ENCODE measurements at regions not wholly inside any gene's neighbourhood (a gene's known extent, or its start where the extent isn't known, plus 50 kb on each side); places are given as distances from the start of the nearest gene placed in this dataset.
"Not testable (repeated sequence)": the region's sequence is repeated elsewhere in the genome, so short reads cannot be mapped to it uniquely, and the experiment has no call there.

- no peaks in the 10 kb centered on the region for H3K27me3 ChIP-seq (ENCODE audit: insufficient read depth, insufficient read length)
- H3K4me3 ChIP-seq (ENCODE audit: insufficient read length, low read depth): no peak overlapping the region
- no peak for DNase-seq (ENCODE audit: low read depth, low spot score)
- H3K36me3 ChIP-seq (ENCODE audit: insufficient read depth, insufficient read length, low read length): no peaks in the 10 kb centered on the region
- H3K9ac ChIP-seq (ENCODE audit: insufficient read length, low read depth): no peak overlapping the region
- H3K4me1 ChIP-seq (ENCODE audit: insufficient read depth, insufficient read length): no peaks in the 10 kb centered on the region
- peaks cover 8% of the 10 kb centered on the region; the same call in 1 of the 2 replicates for H3K9me3 ChIP-seq (ENCODE audit: insufficient read depth, low read length)
- TF ChIP-seq ZNF274 (IDR thresholded peaks at IDR 0.05; ENCODE audit: low read depth, low read length) (no peak), YY1 (IDR thresholded peaks at IDR 0.05; ENCODE audit: insufficient read depth, insufficient read length) (no peak), SUZ12 (IDR thresholded peaks at IDR 0.05; ENCODE audit: extremely low read depth, insufficient read depth, insufficient read length) (no peak)
Observed at GRCh38 chr12:83954071-83954789, 958.4 kb downstream of the SLC6A15 start.

GRCh38 chr12:83945871-83946270 is 966.7 kb downstream of the SLC6A15 start:
- DNase-seq (ENCODE audit: low read depth, low spot score): no peak
- TF ChIP-seq YY1 (IDR thresholded peaks at IDR 0.05; ENCODE audit: insufficient read depth, insufficient read length) (no peak), SUZ12 (IDR thresholded peaks at IDR 0.05; ENCODE audit: extremely low read depth, insufficient read depth, insufficient read length) (no peak), ZNF274 (IDR thresholded peaks at IDR 0.05; ENCODE audit: low read depth, low read length) (no peak)

GRCh38 chr12:83939718-83940117 is 972.9 kb downstream of the SLC6A15 start:
- H3K36me3 ChIP-seq (ENCODE audit: insufficient read depth, insufficient read length, low read length): no peaks in the 10 kb centered on the region
- H3K9ac ChIP-seq (ENCODE audit: insufficient read length, low read depth): no peak overlapping the region
- TF ChIP-seq ZNF274 (IDR thresholded peaks at IDR 0.05; ENCODE audit: low read depth, low read length): no peak
- TF ChIP-seq SUZ12 (IDR thresholded peaks at IDR 0.05; ENCODE audit: extremely low read depth, insufficient read depth, insufficient read length): no peak
- no peak for TF ChIP-seq YY1 (IDR thresholded peaks at IDR 0.05; ENCODE audit: insufficient read depth, insufficient read length)

More at GRCh38 chr12:83945871-83946270, 966.7 kb downstream of the SLC6A15 start:
- Histone ChIP-seq H3K27me3 (ENCODE audit: insufficient read depth, insufficient read length) (no peaks in the 10 kb centered on the region), H3K4me1 (ENCODE audit: insufficient read depth, insufficient read length) (no peaks in the 10 kb centered on the region), H3K9me3 (ENCODE audit: insufficient read depth, low read length) (peaks cover 3% of the 10 kb centered on the region; the same call in 1 of the 2 replicates), H3K36me3 (ENCODE audit: insufficient read depth, insufficient read length, low read length) (no peaks in the 10 kb centered on the region), H3K4me3 (ENCODE audit: insufficient read length, low read depth) (no peak overlapping the region), H3K9ac (ENCODE audit: insufficient read length, low read depth) (no peak overlapping the region)

GRCh38 chr12:83933615-83934014 is 979.0 kb downstream of the SLC6A15 start:
- DNase-seq (ENCODE audit: low read depth, low spot score): no peak
- H3K4me3 ChIP-seq (ENCODE audit: insufficient read length, low read depth): no peak overlapping the region

More at GRCh38 chr12:83939718-83940117, 972.9 kb downstream of the SLC6A15 start:
- DNase-seq (ENCODE audit: low read depth, low spot score): no peak
- Histone ChIP-seq H3K27me3 (ENCODE audit: insufficient read depth, insufficient read length) (no peaks in the 10 kb centered on the region), H3K4me1 (ENCODE audit: insufficient read depth, insufficient read length) (no peaks in the 10 kb centered on the region), H3K9me3 (ENCODE audit: insufficient read depth, low read length) (no peaks in the 10 kb centered on the region), H3K4me3 (ENCODE audit: insufficient read length, low read depth) (no peak overlapping the region)

GRCh38 chr12:83932011-83932410 is 980.6 kb downstream of the SLC6A15 start:
- Histone ChIP-seq H3K36me3 (ENCODE audit: insufficient read depth, insufficient read length, low read length) (no peaks in the 10 kb centered on the region), H3K4me1 (ENCODE audit: insufficient read depth, insufficient read length) (no peaks in the 10 kb centered on the region), H3K27me3 (ENCODE audit: insufficient read depth, insufficient read length) (no peaks in the 10 kb centered on the region), H3K9ac (ENCODE audit: insufficient read length, low read depth) (no peak overlapping the region), H3K4me3 (ENCODE audit: insufficient read length, low read depth) (no peak overlapping the region), H3K9me3 (ENCODE audit: insufficient read depth, low read length) (peaks cover 4% of the 10 kb centered on the region; the same call in 1 of the 2 replicates)
- DNase-seq (ENCODE audit: low read depth, low spot score): no peak
- no peak for TF ChIP-seq SUZ12 (IDR thresholded peaks at IDR 0.05; ENCODE audit: extremely low read depth, insufficient read depth, insufficient read length)
- no peak for TF ChIP-seq YY1 (IDR thresholded peaks at IDR 0.05; ENCODE audit: insufficient read depth, insufficient read length)
- no peak for TF ChIP-seq ZNF274 (IDR thresholded peaks at IDR 0.05; ENCODE audit: low read depth, low read length)

More at GRCh38 chr12:83933615-83934014, 979.0 kb downstream of the SLC6A15 start:
- Histone ChIP-seq H3K4me1 (ENCODE audit: insufficient read depth, insufficient read length) (no peaks in the 10 kb centered on the region), H3K27me3 (ENCODE audit: insufficient read depth, insufficient read length) (no peaks in the 10 kb centered on the region), H3K36me3 (ENCODE audit: insufficient read depth, insufficient read length, low read length) (no peaks in the 10 kb centered on the region), H3K9me3 (ENCODE audit: insufficient read depth, low read length) (peaks cover 4% of the 10 kb centered on the region; the same call in 1 of the 2 replicates), H3K9ac (ENCODE audit: insufficient read length, low read depth) (no peak overlapping the region)
- TF ChIP-seq ZNF274 (IDR thresholded peaks at IDR 0.05; ENCODE audit: low read depth, low read length): no peak
- TF ChIP-seq SUZ12 (IDR thresholded peaks at IDR 0.05; ENCODE audit: extremely low read depth, insufficient read depth, insufficient read length): no peak
- TF ChIP-seq YY1 (IDR thresholded peaks at IDR 0.05; ENCODE audit: insufficient read depth, insufficient read length): no peak

- peaks cover 4% of the 10 kb centered on the region; the same call in 1 of the 2 replicates for H3K9me3 ChIP-seq (ENCODE audit: insufficient read depth, low read length)
- TF ChIP-seq YY1 (IDR thresholded peaks at IDR 0.05; ENCODE audit: insufficient read depth, insufficient read length) (no peak), ZNF274 (IDR thresholded peaks at IDR 0.05; ENCODE audit: low read depth, low read length) (no peak), SUZ12 (IDR thresholded peaks at IDR 0.05; ENCODE audit: extremely low read depth, insufficient read depth, insufficient read length) (no peak)
- H3K36me3 ChIP-seq (ENCODE audit: insufficient read depth, insufficient read length, low read length): no peaks in the 10 kb centered on the region
- DNase-seq (ENCODE audit: low read depth, low spot score): no peak
- no peaks in the 10 kb centered on the region for H3K4me1 ChIP-seq (ENCODE audit: insufficient read depth, insufficient read length)
- no peaks in the 10 kb centered on the region for H3K27me3 ChIP-seq (ENCODE audit: insufficient read depth, insufficient read length)
- H3K4me3 ChIP-seq (ENCODE audit: insufficient read length, low read depth): no peak overlapping the region
- H3K9ac ChIP-seq (ENCODE audit: insufficient read length, low read depth): no peak overlapping the region
Observed at GRCh38 chr12:83931451-83931850, 981.1 kb downstream of the SLC6A15 start.

GRCh38 chr12:83929792-83930191 is 982.8 kb downstream of the SLC6A15 start:
- H3K36me3 ChIP-seq (ENCODE audit: insufficient read depth, insufficient read length, low read length); H3K9me3 ChIP-seq (ENCODE audit: insufficient read depth, low read length); H3K9ac ChIP-seq (ENCODE audit: insufficient read length, low read depth); H3K4me1 ChIP-seq (ENCODE audit: insufficient read depth, insufficient read length); DNase-seq (ENCODE audit: low read depth, low spot score); H3K4me3 ChIP-seq (ENCODE audit: insufficient read length, low read depth); H3K27me3 ChIP-seq (ENCODE audit: insufficient read depth, insufficient read length): not testable (repeated sequence)
